Mucosa of descending colon (tissue), 3 donors: ENCODE measurements at regions not wholly inside any gene's neighbourhood (a gene's known extent, or its start where the extent isn't known, plus 50 kb on each side); places are given as distances from the start of the nearest gene placed in this dataset.

Experiments
- ATAC-seq: fragments of 200-7000 bp; cut with Tn5 transposase; one replicate; pipeline ENCODE4 v1.9.1; 2020; ENCODE audit warnings: mild to moderate bottlenecking, moderate library complexity
- DNase-seq, 3 donors: peaks; one replicate each; pipeline ENCODE4 v3.0.0-alpha.2; 2020
- H3K36me3 ChIP-seq: fragments of 200-600 bp; one replicate; pipeline ENCODE4 v1.8.0; 2021; ENCODE audit warnings: low read depth, mild to moderate bottlenecking
- H3K4me1 ChIP-seq: fragments of 200-600 bp; one replicate; pipeline ENCODE4 v1.8.0; 2021; ENCODE audit warnings: low read depth, mild to moderate bottlenecking
- H3K4me3 ChIP-seq: fragments of 200-600 bp; one replicate; pipeline ENCODE4 v1.8.0; 2021; ENCODE audit warnings: mild to moderate bottlenecking
- H3K9me3 ChIP-seq: fragments of 200-600 bp; one replicate; pipeline ENCODE4 v1.8.0; 2021; ENCODE audit warnings: mild to moderate bottlenecking
- CTCF ChIP-seq: fragments of 200-600 bp; IDR thresholded peaks from one replicate; pipeline ENCODE4 v1.8.0; 2022; ENCODE audit warnings: antibody characterized with exemption, mild to moderate bottlenecking
- intact Hi-C, 2 donors: fragments of 100-400 bp; cut with DNase I in 1 of 2; cut with micrococcal nuclease in 1 of 2; formaldehyde crosslinking; loops; one replicate each; pipeline versions ENCODE4 v1.11.0 to v1.11.1; 2022; cut with DNase I, micrococcal nuclease
- donor health status: DM: no; HTN: no; CAD: no; lungs with moderate emphysema.
- donor health status: DM: no; HTN: no; CAD: no.
- donor health status: DM: no; HTN: yes; CAD: no.

- ATAC-seq, result peak; percentile 74
Measured at GRCh38 chr14:50013198-50013918, 103.0 kb downstream of the VCPKMT start.

GRCh38 chr14:50013934-50014333, 102.4 kb downstream of the VCPKMT start:
- Histone ChIP-seq H3K4me3 (no peak overlapping the region), H3K9me3 (no peaks in the 10 kb centered on the region), H3K36me3 (no peaks in the 10 kb centered on the region), H3K4me1 (no peaks in the 10 kb centered on the region)
- ATAC-seq (no peak), DNase-seq (no peak)
- intact Hi-C loops, result no loop called here
- no peak for TF ChIP-seq CTCF

More at GRCh38 chr14:50013198-50013918, 103.0 kb downstream of the VCPKMT start:
- TF ChIP-seq CTCF, result no peak
- intact Hi-C loops, result no loop called here
- H3K4me3 ChIP-seq, result no peak overlapping the region
- no peaks in the 10 kb centered on the region for H3K36me3 ChIP-seq
- no peak for DNase-seq
- no peaks in the 10 kb centered on the region for H3K9me3 ChIP-seq
- no peaks in the 10 kb centered on the region for H3K4me1 ChIP-seq

GRCh38 chr14:50014809-50015430, 101.5 kb downstream of the VCPKMT start:
- intact Hi-C loops, result no loop called here
- Histone ChIP-seq H3K9me3 (no peaks in the 10 kb centered on the region), H3K4me3 (no peak overlapping the region), H3K36me3 (no peaks in the 10 kb centered on the region), H3K4me1 (no peaks in the 10 kb centered on the region)
- no peak for ATAC-seq
- no peak for DNase-seq
- TF ChIP-seq CTCF, result no peak

- DNase-seq (no peak), ATAC-seq (no peak)
- Histone ChIP-seq H3K4me3 (no peak overlapping the region), H3K9me3 (no peaks in the 10 kb centered on the region), H3K36me3 (no peaks in the 10 kb centered on the region), H3K4me1 (no peaks in the 10 kb centered on the region)
- intact Hi-C loops, result no loop called here
- TF ChIP-seq CTCF, result no peak
Measured at GRCh38 chr14:50015716-50016115, 100.7 kb downstream of the VCPKMT start.

GRCh38 chr14:50018201-50018932, 98.0 kb downstream of the VCPKMT start:
- Histone ChIP-seq H3K36me3 (no peaks in the 10 kb centered on the region), H3K9me3 (no peaks in the 10 kb centered on the region), H3K4me3 (no peak overlapping the region), H3K4me1 (no peaks in the 10 kb centered on the region)
- no peak for TF ChIP-seq CTCF
- intact Hi-C loops, result no loop called here
- peak; percentile 88 for ATAC-seq
- DNase-seq, result no peak
